DOHH2 (cell line): ENCODE measurements at regions not wholly inside any gene's neighbourhood (a gene's known extent, or its start where the extent isn't known, plus 50 kb on each side); places are given as distances from the start of the nearest gene placed in this dataset.

Experiments used
- EZH2phosphoT487 ChIP-seq: fragments of 200-600 bp; sonication (generic); IDR thresholded peaks from 2 replicates; pipeline ENCODE4 v1.6.1; 2017; ENCODE audit warnings: borderline replicate concordance, mild to moderate bottlenecking, antibody characterized with exemption, low read length, moderate library complexity, mixed read lengths
- TF ChIP-seq, protein P1 (sequence below): fragments of 200-600 bp; sonication (generic); IDR thresholded peaks from one replicate; pipeline ENCODE4 v1.5.1; 2014; ENCODE audit warnings: antibody characterized with exemption, mild to moderate bottlenecking, low read depth, low read length; ENCODE audit not compliant: poor library complexity, severe bottlenecking

DNA sequence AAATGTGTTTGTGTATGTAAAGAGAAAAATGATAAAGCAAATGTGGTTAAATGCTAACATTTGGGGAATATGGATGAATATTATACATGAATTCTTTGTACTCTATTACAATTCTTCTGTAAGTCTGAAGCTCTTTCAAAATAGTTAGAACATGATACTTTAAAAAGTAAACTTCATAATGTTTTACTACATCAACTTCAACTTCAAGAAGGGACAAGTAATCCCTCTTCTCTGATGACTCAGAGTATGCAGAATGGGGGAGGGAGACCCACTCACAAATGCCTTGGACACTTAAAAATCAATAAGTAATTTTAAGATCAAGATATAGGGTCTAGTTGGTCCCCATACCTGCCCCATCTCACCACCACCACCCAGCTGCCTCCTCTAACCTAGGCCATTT, 162.4 kb downstream of the ESM1 start:
- TF ChIP-seq, protein P1, sequence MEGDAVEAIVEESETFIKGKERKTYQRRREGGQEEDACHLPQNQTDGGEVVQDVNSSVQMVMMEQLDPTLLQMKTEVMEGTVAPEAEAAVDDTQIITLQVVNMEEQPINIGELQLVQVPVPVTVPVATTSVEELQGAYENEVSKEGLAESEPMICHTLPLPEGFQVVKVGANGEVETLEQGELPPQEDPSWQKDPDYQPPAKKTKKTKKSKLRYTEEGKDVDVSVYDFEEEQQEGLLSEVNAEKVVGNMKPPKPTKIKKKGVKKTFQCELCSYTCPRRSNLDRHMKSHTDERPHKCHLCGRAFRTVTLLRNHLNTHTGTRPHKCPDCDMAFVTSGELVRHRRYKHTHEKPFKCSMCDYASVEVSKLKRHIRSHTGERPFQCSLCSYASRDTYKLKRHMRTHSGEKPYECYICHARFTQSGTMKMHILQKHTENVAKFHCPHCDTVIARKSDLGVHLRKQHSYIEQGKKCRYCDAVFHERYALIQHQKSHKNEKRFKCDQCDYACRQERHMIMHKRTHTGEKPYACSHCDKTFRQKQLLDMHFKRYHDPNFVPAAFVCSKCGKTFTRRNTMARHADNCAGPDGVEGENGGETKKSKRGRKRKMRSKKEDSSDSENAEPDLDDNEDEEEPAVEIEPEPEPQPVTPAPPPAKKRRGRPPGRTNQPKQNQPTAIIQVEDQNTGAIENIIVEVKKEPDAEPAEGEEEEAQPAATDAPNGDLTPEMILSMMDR = no peak
- TF ChIP-seq EZH2phosphoT487 = no peak
